ENCODE measurements at regions not wholly inside any gene's neighbourhood (a gene's known extent, or its start where the extent isn't known, plus 50 kb on each side); places are given as distances from the start of the nearest gene placed in this dataset.

DNA sequence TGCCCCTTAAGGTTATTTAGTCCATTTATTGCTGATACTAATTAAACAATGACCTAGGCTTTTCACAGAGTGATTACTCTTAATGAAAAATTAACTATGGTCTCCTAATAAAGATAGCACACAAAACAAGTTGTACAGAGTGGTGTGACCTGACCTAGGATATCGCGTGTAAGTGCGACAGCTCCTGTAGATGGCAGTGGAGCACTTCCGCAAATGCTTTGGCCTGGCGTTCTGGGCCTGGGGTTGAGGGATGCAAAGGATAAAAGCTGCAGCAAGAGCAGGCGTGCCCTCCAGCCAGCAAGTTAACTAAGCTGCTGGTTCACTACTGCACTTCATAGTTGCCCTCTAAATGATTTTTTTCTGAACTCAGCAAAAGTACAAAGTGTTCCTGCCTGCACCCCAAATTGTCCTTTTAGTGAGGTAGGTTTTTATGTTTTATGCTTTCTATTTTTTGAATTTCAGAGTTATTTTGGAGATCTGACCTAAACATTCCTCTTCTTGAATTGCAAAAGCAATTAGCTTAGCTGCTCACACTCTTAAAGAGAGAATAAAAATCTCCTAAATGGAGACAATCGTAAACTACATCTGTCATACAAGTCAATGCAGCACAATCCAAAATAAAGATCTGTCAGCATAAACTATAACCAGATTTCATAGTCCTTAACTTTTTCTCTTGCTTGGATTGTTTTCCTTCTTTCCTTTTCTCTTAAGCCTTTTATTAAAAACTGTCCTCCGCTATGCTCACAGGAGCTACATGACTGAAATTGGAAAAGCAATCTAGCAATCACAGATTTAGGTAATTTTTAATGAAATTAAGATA, 379.6 kb downstream of the LRIG3 start:
- 31 to 44% (median 39%) methylated on average over 8 of the region's 8 CpGs for WGBS, 5 donors

DNA sequence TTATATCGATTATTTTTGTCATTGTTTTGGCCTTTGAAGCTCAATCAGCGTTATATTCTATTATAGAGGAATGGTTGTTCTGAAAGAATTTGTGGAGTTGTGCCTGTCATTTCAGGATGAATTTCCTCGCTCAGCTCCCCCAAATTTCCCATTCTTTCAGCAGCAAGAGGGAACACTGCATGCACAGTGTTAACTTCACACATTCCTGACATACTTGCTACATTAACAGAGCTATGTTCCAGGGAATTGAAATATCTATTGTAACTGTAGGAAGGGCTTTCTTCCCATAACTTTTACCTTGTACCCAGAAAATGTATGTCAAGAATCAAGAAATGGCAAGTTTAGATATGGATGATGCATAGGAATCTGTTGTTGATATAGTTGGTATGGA, 379.0 kb downstream of the LRIG3 start:
- H3K27me3 ChIP-seq (replicated peaks in 1 of 7), result no peaks in the 10 kb centered on the region
- H3K9me3 ChIP-seq, result no peaks in the 10 kb centered on the region
- H3K27ac ChIP-seq, result no peak overlapping the region
- H3K4me3 ChIP-seq, result no peak overlapping the region
- intact Hi-C loops (cut with DNase I; ENCODE audit: low total_unique reads), result loop anchor here (5.0 kb wide), 1 partner anchor 546 kb away; no protein-coding TSS in a partner anchor
- WGBS, 5 donors, result 75 to 88% (median 87%) methylated on average over 3 of the region's 3 CpGs
- no peak for DNase-seq
- no peak for TF ChIP-seq POLR2AphosphoS5 (IDR thresholded peaks at IDR 0.05)
- no peak for TF ChIP-seq POLR2A (IDR thresholded peaks at IDR 0.05)
- TF ChIP-seq CTCF (IDR thresholded peaks at IDR 0.05 in 8 of 11, conservative IDR thresholded peaks at IDR 0.05 in 3 of 11), result no peak
- H3K36me3 ChIP-seq, result no peaks in the 10 kb centered on the region
- H3K4me1 ChIP-seq, result no peaks in the 10 kb centered on the region

More for the DNA sequence above, 379.6 kb downstream of the LRIG3 start:
- TF ChIP-seq POLR2AphosphoS5 (IDR thresholded peaks at IDR 0.05) (no peak), POLR2A (IDR thresholded peaks at IDR 0.05) (no peak), CTCF (IDR thresholded peaks at IDR 0.05 in 8 of 11, conservative IDR thresholded peaks at IDR 0.05 in 3 of 11) (peak in 4 of 11 experiments; percentile 41 to 53 (median 46))
- H3K27ac ChIP-seq, result no peak overlapping the region
- no peaks in the 10 kb centered on the region for H3K27me3 ChIP-seq (replicated peaks in 1 of 7)
- no peaks in the 10 kb centered on the region for H3K36me3 ChIP-seq
- intact Hi-C loops (cut with DNase I; ENCODE audit: low total_unique reads), result loop anchor here (5.0 kb wide), 1 partner anchor 547 kb away; no protein-coding TSS in a partner anchor
- no peak overlapping the region for H3K4me3 ChIP-seq
- no peaks in the 10 kb centered on the region for H3K9me3 ChIP-seq
- peak; percentile 72 for DNase-seq
- no peaks in the 10 kb centered on the region for H3K4me1 ChIP-seq

DNA sequence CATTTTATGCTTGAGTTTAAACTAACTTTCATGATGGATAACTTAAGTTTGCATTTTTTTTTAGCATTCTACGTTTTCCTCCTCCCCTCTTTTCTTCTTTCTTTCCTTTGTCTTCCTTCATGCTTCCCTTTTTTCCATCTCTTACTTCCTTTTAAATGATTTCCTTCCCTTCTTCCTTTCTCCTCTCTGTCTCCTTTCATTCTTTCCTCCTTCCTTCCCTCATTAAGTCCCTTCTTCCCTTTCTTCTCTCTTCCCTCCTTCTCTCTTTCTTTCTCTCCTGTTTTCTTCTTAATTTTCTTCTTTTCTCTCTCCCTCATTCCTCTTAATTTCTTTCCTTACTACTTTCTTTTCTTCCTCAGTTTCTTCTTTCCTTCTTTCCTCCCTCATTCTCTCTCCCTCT, 376.0 kb downstream of the LRIG3 start:
- no peak for DNase-seq
- intact Hi-C loops (cut with DNase I; ENCODE audit: low total_unique reads), result loop anchor here (5.0 kb wide), 1 partner anchor 543 kb away; no protein-coding TSS in a partner anchor
- TF ChIP-seq POLR2A (IDR thresholded peaks at IDR 0.05) (no peak), CTCF (IDR thresholded peaks at IDR 0.05 in 8 of 11, conservative IDR thresholded peaks at IDR 0.05 in 3 of 11) (no peak), POLR2AphosphoS5 (IDR thresholded peaks at IDR 0.05) (no peak)
- H3K27ac ChIP-seq, result no peak overlapping the region
- no peaks in the 10 kb centered on the region for H3K9me3 ChIP-seq
- H3K27me3 ChIP-seq (replicated peaks in 1 of 7), result no peaks in the 10 kb centered on the region
- 57 to 81% (median 61%) methylated on average over 1 of the region's 1 CpG for WGBS, 5 donors
- no peak overlapping the region for H3K4me3 ChIP-seq
- no peaks in the 10 kb centered on the region for H3K4me1 ChIP-seq
- no peaks in the 10 kb centered on the region for H3K36me3 ChIP-seq

DNA sequence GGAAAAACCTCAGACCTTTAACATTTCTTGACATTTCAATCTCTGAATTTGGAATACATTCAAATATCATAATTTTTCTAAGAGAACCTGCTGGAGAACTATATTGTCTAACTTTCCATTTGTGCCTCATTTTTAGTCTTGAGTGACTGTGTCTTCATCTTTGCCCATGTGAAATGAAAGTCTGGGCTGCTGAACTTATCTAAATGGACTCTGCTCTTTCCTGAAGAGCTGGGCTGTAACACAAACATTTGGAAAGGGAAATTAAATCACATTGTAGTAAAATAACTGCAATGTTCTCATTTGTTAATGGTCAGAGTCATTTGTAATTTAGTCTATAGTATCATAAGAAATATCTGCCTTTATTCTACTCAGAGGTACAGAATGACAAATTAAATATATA, 373.1 kb downstream of the LRIG3 start:
- Histone ChIP-seq H3K9me3 (no peaks in the 10 kb centered on the region), H3K4me3 (no peak overlapping the region), H3K4me1 (no peaks in the 10 kb centered on the region), H3K27ac (no peak overlapping the region), H3K27me3 (replicated peaks in 1 of 7) (no peaks in the 10 kb centered on the region), H3K36me3 (no peaks in the 10 kb centered on the region)
- DNase-seq, result no peak
- intact Hi-C loops (cut with DNase I; ENCODE audit: low total_unique reads), result no loop called here
- TF ChIP-seq POLR2AphosphoS5 (IDR thresholded peaks at IDR 0.05) (no peak), POLR2A (IDR thresholded peaks at IDR 0.05) (no peak), CTCF (IDR thresholded peaks at IDR 0.05 in 8 of 11, conservative IDR thresholded peaks at IDR 0.05 in 3 of 11) (no peak)

Data from spleen (tissue), 11 donors.